ENCODE measurements at regions not wholly inside any gene's neighbourhood (a gene's known extent, or its start where the extent isn't known, plus 50 kb on each side); places are given as distances from the start of the nearest gene placed in this dataset.

DNA sequence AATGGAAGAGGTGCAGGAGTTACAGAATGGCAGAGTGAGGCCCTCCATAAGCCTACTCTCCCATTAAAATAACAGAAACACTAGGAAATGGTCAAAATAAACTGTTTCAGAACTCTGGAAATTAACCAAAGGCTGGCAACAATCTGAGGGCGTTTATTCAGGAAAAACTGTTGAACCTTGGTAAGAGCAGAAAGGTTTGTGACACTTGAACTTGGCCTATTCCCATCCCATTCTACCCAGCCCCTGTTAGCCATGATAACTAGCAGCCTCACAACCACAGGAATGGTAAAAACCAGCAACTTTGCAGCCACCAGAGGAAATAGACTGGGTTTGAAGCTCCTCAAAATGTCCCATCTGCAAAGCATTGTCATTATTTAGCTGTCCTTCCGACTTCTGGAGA, 256.8 kb downstream of the RHOU start:
- TF ChIP-seq, protein P1, sequence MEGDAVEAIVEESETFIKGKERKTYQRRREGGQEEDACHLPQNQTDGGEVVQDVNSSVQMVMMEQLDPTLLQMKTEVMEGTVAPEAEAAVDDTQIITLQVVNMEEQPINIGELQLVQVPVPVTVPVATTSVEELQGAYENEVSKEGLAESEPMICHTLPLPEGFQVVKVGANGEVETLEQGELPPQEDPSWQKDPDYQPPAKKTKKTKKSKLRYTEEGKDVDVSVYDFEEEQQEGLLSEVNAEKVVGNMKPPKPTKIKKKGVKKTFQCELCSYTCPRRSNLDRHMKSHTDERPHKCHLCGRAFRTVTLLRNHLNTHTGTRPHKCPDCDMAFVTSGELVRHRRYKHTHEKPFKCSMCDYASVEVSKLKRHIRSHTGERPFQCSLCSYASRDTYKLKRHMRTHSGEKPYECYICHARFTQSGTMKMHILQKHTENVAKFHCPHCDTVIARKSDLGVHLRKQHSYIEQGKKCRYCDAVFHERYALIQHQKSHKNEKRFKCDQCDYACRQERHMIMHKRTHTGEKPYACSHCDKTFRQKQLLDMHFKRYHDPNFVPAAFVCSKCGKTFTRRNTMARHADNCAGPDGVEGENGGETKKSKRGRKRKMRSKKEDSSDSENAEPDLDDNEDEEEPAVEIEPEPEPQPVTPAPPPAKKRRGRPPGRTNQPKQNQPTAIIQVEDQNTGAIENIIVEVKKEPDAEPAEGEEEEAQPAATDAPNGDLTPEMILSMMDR (IDR thresholded peaks at IDR 0.05), result no peak
- TF ChIP-seq POLR2A (IDR thresholded peaks at IDR 0.05), result no peak

Data from Peyer's patch (tissue), 4 donors.